OCI-LY1 (cell line): ENCODE measurements at regions not wholly inside any gene's neighbourhood (a gene's known extent, or its start where the extent isn't known, plus 50 kb on each side); places are given as distances from the start of the nearest gene placed in this dataset.

ENCODE experiments used
- H2AFZ ChIP-seq: fragments of 200-600 bp; sonication (generic), shearing (Covaris generic); 2 replicates; pipeline ENCODE4 v1.6.0; 2014; ENCODE audit warnings: antibody characterized with exemption, mild to moderate bottlenecking, low read length
- H3F3A ChIP-seq: fragments of 200-600 bp; sonication (generic), shearing (Covaris generic); 2 replicates; pipeline ENCODE4 v1.6.0; 2014; ENCODE audit warnings: mild to moderate bottlenecking, antibody characterized with exemption, low read length, moderate library complexity; ENCODE audit not compliant: insufficient read depth
- H3K27ac ChIP-seq: fragments of 200-600 bp; sonication (generic); 2 replicates; pipeline ENCODE4 v1.5.1; 2014; ENCODE audit warnings: low read length, mixed run types, mild to moderate bottlenecking, low read depth; ENCODE audit not compliant: poor library complexity, severe bottlenecking
- H3K27me3 ChIP-seq: fragments of 200-600 bp; sonication (generic); 2 replicates; pipeline ENCODE4 v1.6.0; 2014; ENCODE audit warnings: antibody characterized with exemption, mild to moderate bottlenecking, low read length, moderate library complexity; ENCODE audit not compliant: insufficient read depth
- H3K36me3 ChIP-seq: fragments of 200-600 bp; sonication (generic); 2 replicates; pipeline ENCODE4 v1.6.1; 2014; ENCODE audit warnings: mild to moderate bottlenecking, antibody characterized with exemption, low read length, moderate library complexity, mixed read lengths; ENCODE audit not compliant: insufficient read depth
- H3K4me1 ChIP-seq: fragments of 200-600 bp; sonication (generic); 2 replicates; pipeline ENCODE4 v1.5.1; 2014; ENCODE audit warnings: mild to moderate bottlenecking, low read length, moderate library complexity; ENCODE audit not compliant: insufficient read depth, severe bottlenecking
- H3K4me2 ChIP-seq: fragments of 200-600 bp; sonication (generic), shearing (Covaris generic); 2 replicates; pipeline ENCODE4 v1.6.1; 2014; ENCODE audit warnings: low read length
- H3K4me3 ChIP-seq: fragments of 200-600 bp; sonication (generic); 2 replicates; pipeline ENCODE4 v1.5.1; 2014; ENCODE audit warnings: low read length, low read depth, mild to moderate bottlenecking, mixed read lengths; ENCODE audit not compliant: poor library complexity, severe bottlenecking
- H3K79me2 ChIP-seq: fragments of 200-600 bp; shearing (Covaris generic); 2 replicates; pipeline ENCODE4 v1.6.1; 2016; ENCODE audit warnings: mixed run types, low read length, mixed read lengths; ENCODE audit not compliant: insufficient read depth
- H3K9ac ChIP-seq: fragments of 200-600 bp; sonication (generic), shearing (Covaris generic); 2 replicates; pipeline ENCODE4 v1.6.1; 2014; ENCODE audit warnings: mild to moderate bottlenecking, low read length, mixed read lengths
- H3K9me2 ChIP-seq: fragments of 200-600 bp; sonication (generic), shearing (Covaris generic); 2 replicates; pipeline ENCODE4 v1.6.1; 2014; ENCODE audit warnings: low read depth, mild to moderate bottlenecking, low read length, mixed read lengths
- H3K9me3 ChIP-seq: fragments of 200-600 bp; shearing (Covaris generic); 2 replicates; pipeline ENCODE4 v1.6.1; 2014; ENCODE audit warnings: low read length, mixed read lengths
- H4K20me1 ChIP-seq: fragments of 200-600 bp; sonication (generic), shearing (Covaris generic); 2 replicates; pipeline ENCODE4 v1.6.0; 2016; ENCODE audit warnings: mild to moderate bottlenecking, low read length; ENCODE audit not compliant: insufficient read depth
- EZH2 ChIP-seq: fragments of 200-600 bp; sonication (generic), shearing (Covaris generic); IDR thresholded peaks from 2 replicates; pipeline ENCODE4 v1.8.0; 2017; ENCODE audit warnings: borderline replicate concordance, mixed run types, mild to moderate bottlenecking, antibody characterized with exemption, low read length, moderate library complexity, mixed read lengths
- TF ChIP-seq, protein P1 (sequence below): fragments of 200-600 bp; sonication (generic), shearing (Covaris generic); IDR thresholded peaks from 2 replicates; pipeline ENCODE4 v1.5.1; 2017; ENCODE audit warnings: mild to moderate bottlenecking, antibody characterized with exemption, low read length, moderate library complexity, mixed read lengths

DNA sequence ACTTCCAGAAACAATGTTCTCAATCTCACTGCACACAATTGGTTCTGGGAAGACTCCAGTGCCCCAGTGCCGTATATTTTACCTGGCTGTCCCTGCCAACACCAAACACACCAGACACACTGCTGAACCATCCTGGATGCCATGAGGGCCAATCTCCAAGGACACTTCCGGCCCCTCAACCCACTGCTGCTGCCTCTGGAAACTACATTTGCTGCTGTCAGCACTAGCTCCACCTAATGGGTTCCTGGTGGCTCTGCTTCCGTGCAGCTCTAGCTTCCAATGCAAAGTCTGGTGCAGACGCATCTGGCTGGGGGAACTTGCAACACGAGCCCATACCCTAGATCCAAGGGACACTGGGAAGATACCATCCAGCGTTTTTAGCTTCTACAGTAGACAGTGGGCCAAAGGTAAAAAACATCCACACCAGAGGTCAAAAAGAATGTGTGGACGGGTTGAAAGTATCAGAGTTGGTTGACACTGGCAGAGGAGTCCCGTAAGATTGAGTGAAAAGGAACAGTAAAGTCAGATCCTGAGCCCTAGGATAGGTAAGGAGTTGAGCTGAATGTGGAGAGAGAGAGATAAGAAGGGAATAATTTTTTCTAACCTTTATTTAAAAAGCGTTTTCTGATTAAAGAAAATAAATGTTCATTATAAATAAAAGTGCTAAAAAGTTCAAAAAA lies 99.7 kb upstream of the KIF2A start:
- Histone ChIP-seq H3K4me2 (no peak overlapping the region), H4K20me1 (no peaks in the 10 kb centered on the region), H3K4me1 (no peaks in the 10 kb centered on the region), H3K9me3 (no peaks in the 10 kb centered on the region), H3K4me3 (no peak overlapping the region), H3K9me2 (no peaks in the 10 kb centered on the region), H3K27ac (no peak overlapping the region), H3K79me2 (no peaks in the 10 kb centered on the region), H2AFZ (no peak overlapping the region), H3K9ac (no peak overlapping the region), H3K36me3 (no peaks in the 10 kb centered on the region), H3K27me3 (no peaks in the 10 kb centered on the region), H3F3A (no peaks in the 10 kb centered on the region)
- TF ChIP-seq, protein P1, sequence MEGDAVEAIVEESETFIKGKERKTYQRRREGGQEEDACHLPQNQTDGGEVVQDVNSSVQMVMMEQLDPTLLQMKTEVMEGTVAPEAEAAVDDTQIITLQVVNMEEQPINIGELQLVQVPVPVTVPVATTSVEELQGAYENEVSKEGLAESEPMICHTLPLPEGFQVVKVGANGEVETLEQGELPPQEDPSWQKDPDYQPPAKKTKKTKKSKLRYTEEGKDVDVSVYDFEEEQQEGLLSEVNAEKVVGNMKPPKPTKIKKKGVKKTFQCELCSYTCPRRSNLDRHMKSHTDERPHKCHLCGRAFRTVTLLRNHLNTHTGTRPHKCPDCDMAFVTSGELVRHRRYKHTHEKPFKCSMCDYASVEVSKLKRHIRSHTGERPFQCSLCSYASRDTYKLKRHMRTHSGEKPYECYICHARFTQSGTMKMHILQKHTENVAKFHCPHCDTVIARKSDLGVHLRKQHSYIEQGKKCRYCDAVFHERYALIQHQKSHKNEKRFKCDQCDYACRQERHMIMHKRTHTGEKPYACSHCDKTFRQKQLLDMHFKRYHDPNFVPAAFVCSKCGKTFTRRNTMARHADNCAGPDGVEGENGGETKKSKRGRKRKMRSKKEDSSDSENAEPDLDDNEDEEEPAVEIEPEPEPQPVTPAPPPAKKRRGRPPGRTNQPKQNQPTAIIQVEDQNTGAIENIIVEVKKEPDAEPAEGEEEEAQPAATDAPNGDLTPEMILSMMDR: peak; percentile 4; the same call in 1 of the 2 replicates
- no peak for TF ChIP-seq EZH2

DNA sequence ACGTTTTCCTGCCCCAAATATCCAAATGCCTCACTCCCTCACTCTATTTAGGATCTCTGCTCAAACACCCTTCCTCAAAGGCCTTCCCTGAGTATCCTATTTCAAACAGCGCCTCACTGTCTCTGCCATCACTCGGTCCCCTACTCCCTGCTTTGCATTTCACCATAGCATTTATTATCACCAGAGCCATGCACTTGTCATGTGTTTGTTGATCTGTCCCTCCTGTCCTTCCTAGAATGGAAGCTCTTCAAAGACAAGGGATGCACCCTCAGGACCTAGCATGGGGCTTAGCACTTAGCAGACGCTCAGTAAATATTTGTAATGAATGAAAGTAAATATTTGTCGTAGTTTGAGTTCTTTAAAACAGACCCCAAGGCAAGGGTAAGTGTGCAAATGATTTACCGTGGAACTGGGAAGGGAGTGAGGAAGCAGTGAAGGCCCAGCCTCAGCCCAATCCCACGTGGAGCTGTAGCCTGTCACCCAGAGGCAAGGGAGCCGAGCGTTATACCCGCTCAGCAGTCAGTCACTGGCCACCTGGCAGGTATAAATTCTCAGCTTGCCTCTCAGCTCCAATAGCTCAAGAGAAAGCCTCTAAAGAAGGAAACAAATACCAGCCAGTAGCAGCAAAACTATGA lies 97.7 kb upstream of the KIF2A start:
- no peaks in the 10 kb centered on the region for H3K4me1 ChIP-seq
- no peaks in the 10 kb centered on the region for H3K79me2 ChIP-seq
- no peaks in the 10 kb centered on the region for H3K9me3 ChIP-seq
- no peak overlapping the region for H2AFZ ChIP-seq
- no peak overlapping the region for H3K27ac ChIP-seq
- H3F3A ChIP-seq: no peaks in the 10 kb centered on the region
- H3K4me2 ChIP-seq: no peak overlapping the region
- no peak overlapping the region for H3K4me3 ChIP-seq
- TF ChIP-seq, protein P1: no peak
- TF ChIP-seq EZH2: no peak
- H3K9me2 ChIP-seq: no peaks in the 10 kb centered on the region
- no peaks in the 10 kb centered on the region for H4K20me1 ChIP-seq
- H3K9ac ChIP-seq: no peak overlapping the region
- H3K36me3 ChIP-seq: no peaks in the 10 kb centered on the region
- no peaks in the 10 kb centered on the region for H3K27me3 ChIP-seq

DNA sequence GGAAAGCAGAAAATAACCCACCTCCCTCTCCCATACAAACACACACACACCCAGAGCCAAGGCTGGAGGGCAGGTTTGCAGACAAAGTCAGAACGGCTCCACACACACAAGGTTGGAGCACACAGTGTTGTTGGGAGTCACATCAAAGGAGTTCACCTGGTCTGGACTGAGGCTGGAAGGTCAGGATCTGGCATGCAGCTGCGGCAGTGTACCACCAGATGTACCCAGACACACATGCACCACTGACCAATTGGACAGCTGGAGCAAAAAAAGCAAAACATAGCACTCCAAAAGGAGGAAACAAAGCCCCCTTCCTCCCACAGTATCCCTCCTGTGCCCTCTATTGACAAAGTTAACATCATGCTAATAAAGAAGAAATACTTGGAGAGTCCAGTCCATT lies 94.6 kb upstream of the KIF2A start:
- Histone ChIP-seq H3K36me3 (no peaks in the 10 kb centered on the region), H3K79me2 (no peaks in the 10 kb centered on the region), H3K9ac (no peak overlapping the region), H3K27ac (no peak overlapping the region), H3K9me2 (no peaks in the 10 kb centered on the region), H3F3A (no peaks in the 10 kb centered on the region), H2AFZ (no peak overlapping the region), H3K9me3 (no peaks in the 10 kb centered on the region), H3K4me1 (no peaks in the 10 kb centered on the region), H3K4me3 (no peak overlapping the region), H3K4me2 (no peak overlapping the region), H3K27me3 (no peaks in the 10 kb centered on the region), H4K20me1 (no peaks in the 10 kb centered on the region)
- no peak for TF ChIP-seq EZH2
